Activated naive CD8-positive, alpha-beta T cell treated with anti-CD3 and anti-CD28 coated beads for 36 hours (primary cell): ENCODE measurements at regions not wholly inside any gene's neighbourhood (a gene's known extent, or its start where the extent isn't known, plus 50 kb on each side); places are given as distances from the start of the nearest gene placed in this dataset.

ENCODE experiments used
- DNase-seq: peaks from one replicate; pipeline ENCODE4 v3.0.0; 2021
- H3K27ac Mint-ChIP-seq: one replicate; pipeline ENCODE4 v1.8.0; 2022; ENCODE audit warnings: mild to moderate bottlenecking, moderate library complexity, mixed read lengths
- H3K27me3 Mint-ChIP-seq: one replicate; pipeline ENCODE4 v1.8.0; 2022; ENCODE audit warnings: mild to moderate bottlenecking, mixed read lengths
- H3K36me3 Mint-ChIP-seq: one replicate; pipeline ENCODE4 v1.8.0; 2021; ENCODE audit warnings: mild to moderate bottlenecking, mixed read lengths
- H3K4me1 Mint-ChIP-seq: one replicate; pipeline ENCODE4 v1.8.0; 2021; ENCODE audit warnings: mixed read lengths
- H3K4me3 Mint-ChIP-seq: one replicate; pipeline ENCODE4 v1.8.0; 2022; ENCODE audit warnings: mild to moderate bottlenecking, moderate library complexity, mixed read lengths
- H3K9me3 Mint-ChIP-seq: one replicate; pipeline ENCODE4 v1.8.0; 2022; ENCODE audit warnings: mixed read lengths

DNA sequence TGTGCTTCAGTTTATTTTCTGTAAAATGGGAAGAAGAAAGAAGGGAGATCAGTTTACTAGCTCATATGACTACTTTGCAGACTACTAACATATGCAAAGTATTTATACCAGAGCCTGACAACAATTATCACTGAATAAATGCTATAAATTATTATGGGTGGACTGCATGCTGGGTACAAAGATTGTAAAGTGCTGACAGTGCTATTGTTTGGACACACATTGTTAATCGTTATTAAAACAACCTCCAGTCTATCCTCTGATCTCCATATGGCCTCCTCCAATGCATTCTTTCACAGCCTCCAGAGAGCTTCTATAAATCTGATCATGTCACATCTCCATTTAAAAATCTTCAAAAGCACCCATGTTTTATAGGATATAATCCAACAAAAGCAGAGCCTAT, 90.1 kb upstream of the HS3ST1 start:
- no peaks in the 10 kb centered on the region for H3K4me1 Mint-ChIP-seq
- no peaks in the 10 kb centered on the region for H3K9me3 Mint-ChIP-seq
- H3K27me3 Mint-ChIP-seq, result no peaks in the 10 kb centered on the region
- DNase-seq, result no peak
- H3K36me3 Mint-ChIP-seq, result no peaks in the 10 kb centered on the region
- H3K4me3 Mint-ChIP-seq, result no peak overlapping the region
- no peak overlapping the region for H3K27ac Mint-ChIP-seq

GRCh38 chr4:11514779-11515419, 86.2 kb upstream of the HS3ST1 start:
- Mint-ChIP-seq H3K9me3 (no peaks in the 10 kb centered on the region), H3K4me1 (no peaks in the 10 kb centered on the region), H3K27ac (no peak overlapping the region), H3K27me3 (no peaks in the 10 kb centered on the region), H3K36me3 (no peaks in the 10 kb centered on the region), H3K4me3 (no peak overlapping the region)
- DNase-seq, result no peak

- no peak overlapping the region for H3K27ac Mint-ChIP-seq
- H3K9me3 Mint-ChIP-seq, result no peaks in the 10 kb centered on the region
- DNase-seq, result no peak
- no peaks in the 10 kb centered on the region for H3K4me1 Mint-ChIP-seq
- H3K36me3 Mint-ChIP-seq, result no peaks in the 10 kb centered on the region
- H3K4me3 Mint-ChIP-seq, result no peak overlapping the region
- no peaks in the 10 kb centered on the region for H3K27me3 Mint-ChIP-seq
Observed at GRCh38 chr4:11514003-11514402, 85.3 kb upstream of the HS3ST1 start.

DNA sequence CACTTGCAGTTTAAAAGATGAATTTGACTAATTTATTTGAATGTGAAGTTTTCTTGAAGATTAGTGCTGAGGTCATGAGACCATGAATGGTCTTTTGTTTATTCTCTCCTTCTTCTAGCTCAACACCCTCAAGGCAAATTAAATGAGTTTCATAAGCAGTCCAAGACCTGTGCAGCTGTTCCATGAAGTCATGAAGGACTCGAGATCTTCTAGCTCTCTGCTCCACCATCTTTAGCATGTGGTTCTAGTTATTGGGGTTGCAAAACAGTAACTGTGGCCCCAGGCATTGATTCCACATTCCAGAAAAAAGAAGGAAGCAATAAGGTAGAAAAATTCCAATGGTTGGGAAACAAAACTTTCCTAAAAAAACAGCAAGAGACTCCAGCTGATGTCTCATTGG, 84.2 kb upstream of the HS3ST1 start:
- DNase-seq, result no peak
- no peaks in the 10 kb centered on the region for H3K9me3 Mint-ChIP-seq
- no peak overlapping the region for H3K27ac Mint-ChIP-seq
- H3K36me3 Mint-ChIP-seq, result no peaks in the 10 kb centered on the region
- no peaks in the 10 kb centered on the region for H3K4me1 Mint-ChIP-seq
- H3K27me3 Mint-ChIP-seq, result no peaks in the 10 kb centered on the region
- H3K4me3 Mint-ChIP-seq, result no peak overlapping the region

GRCh38 chr4:11511321-11511720, 82.6 kb upstream of the HS3ST1 start:
- Mint-ChIP-seq H3K9me3 (no peaks in the 10 kb centered on the region), H3K36me3 (no peaks in the 10 kb centered on the region), H3K27ac (no peak overlapping the region), H3K4me1 (no peaks in the 10 kb centered on the region), H3K4me3 (no peak overlapping the region), H3K27me3 (no peaks in the 10 kb centered on the region)
- no peak for DNase-seq

DNA sequence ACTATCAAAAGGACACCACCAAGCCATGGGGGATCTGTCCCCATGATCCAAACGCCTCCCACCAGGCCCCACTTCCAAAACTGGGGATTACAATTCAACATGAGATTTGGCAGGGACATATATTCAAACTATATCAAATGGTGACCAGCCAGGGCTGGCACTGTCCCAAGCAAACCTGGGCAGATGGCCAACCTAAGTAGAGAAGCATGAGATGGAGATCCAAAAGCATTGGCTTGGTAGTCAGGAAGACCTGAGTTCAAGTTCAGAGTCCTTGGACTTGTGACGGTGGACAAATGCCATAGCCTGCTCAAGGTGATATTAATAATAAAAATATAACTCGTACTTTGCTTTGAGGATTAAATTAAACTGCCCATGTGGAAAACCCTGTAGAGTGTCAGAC, 79.2 kb upstream of the HS3ST1 start:
- Mint-ChIP-seq H3K4me3 (no peak overlapping the region), H3K9me3 (no peaks in the 10 kb centered on the region), H3K27me3 (no peaks in the 10 kb centered on the region), H3K36me3 (no peaks in the 10 kb centered on the region), H3K4me1 (peaks cover 10% of the 10 kb centered on the region), H3K27ac (no peak overlapping the region)
- DNase-seq, result no peak

- H3K4me1 Mint-ChIP-seq, result peaks cover 10% of the 10 kb centered on the region
- no peaks in the 10 kb centered on the region for H3K27me3 Mint-ChIP-seq
- H3K27ac Mint-ChIP-seq, result no peak overlapping the region
- no peak overlapping the region for H3K4me3 Mint-ChIP-seq
- H3K9me3 Mint-ChIP-seq, result no peaks in the 10 kb centered on the region
- no peaks in the 10 kb centered on the region for H3K36me3 Mint-ChIP-seq
- no peak for DNase-seq
Observed at GRCh38 chr4:11506194-11506593, 77.5 kb upstream of the HS3ST1 start.

DNA sequence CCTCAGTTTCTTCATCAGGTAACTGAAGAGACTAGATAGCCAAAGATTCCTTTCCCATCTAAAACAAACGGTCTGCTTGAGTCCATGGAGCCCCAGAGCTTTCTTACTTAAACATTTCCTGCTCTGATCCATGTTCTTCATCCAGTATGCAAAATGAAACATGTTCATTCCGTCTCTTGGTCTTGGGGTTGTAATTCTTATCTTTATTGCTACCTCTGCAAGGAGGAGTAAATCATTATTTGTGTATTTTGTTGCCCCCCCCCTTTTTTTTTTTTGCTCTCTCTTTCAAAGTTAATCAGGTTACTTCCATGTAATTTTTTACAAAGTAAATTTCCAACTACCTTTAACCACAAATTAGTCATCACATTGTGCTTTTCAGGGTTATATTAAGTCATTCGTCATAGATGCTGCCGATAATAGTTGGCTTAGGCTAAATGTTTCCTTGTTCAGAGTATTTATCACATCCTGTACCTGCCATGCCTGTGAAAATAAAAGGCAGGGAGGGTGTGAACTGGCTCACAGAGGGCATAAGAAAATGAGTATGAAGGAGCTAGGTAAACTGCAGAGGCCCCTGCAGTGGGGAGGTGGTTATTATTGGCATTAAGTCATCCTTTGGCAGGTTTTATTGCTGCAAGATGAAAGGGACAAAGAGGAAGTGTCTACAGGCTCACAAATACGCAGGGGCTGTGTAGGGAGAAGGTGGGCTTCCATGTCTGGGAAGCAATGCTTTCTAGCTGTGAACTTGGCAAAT, 76.7 kb upstream of the HS3ST1 start:
- Mint-ChIP-seq H3K27me3 (no peaks in the 10 kb centered on the region), H3K4me3 (peak overlapping the region; percentile 11), H3K36me3 (no peaks in the 10 kb centered on the region), H3K9me3 (no peaks in the 10 kb centered on the region), H3K4me1 (peaks cover 10% of the 10 kb centered on the region), H3K27ac (peak overlapping the region; percentile 61)
- DNase-seq, result peak; percentile 8

DNA sequence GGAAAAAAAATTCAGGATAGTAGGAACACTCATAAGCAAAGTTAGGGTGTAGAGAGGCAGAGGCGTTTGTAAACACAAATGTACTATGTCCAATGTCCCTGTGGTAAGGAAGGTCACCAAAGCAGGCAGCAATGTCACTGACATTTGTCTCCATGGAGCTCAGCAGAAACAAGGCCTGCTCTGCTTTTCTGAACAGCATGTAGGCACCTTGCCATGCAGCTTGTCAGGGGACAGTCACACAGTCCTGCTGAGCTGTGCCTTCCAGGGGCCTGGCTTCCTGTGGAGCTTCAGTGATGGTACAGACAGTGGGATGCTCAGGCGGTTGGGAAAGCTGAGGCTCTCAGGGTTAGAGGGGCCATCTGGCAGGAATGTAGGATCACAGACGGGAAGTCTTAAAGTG, 74.5 kb upstream of the HS3ST1 start:
- DNase-seq, result no peak
- Mint-ChIP-seq H3K27ac (no peak overlapping the region), H3K4me3 (no peak overlapping the region), H3K36me3 (no peaks in the 10 kb centered on the region), H3K27me3 (no peaks in the 10 kb centered on the region), H3K4me1 (peaks cover 10% of the 10 kb centered on the region), H3K9me3 (no peaks in the 10 kb centered on the region)

GRCh38 chr4:11497972-11498371, 69.3 kb upstream of the HS3ST1 start:
- H3K27me3 Mint-ChIP-seq, result peaks cover 3% of the 10 kb centered on the region
- no peak overlapping the region for H3K27ac Mint-ChIP-seq
- H3K36me3 Mint-ChIP-seq, result peaks cover 2% of the 10 kb centered on the region
- DNase-seq, result no peak
- H3K9me3 Mint-ChIP-seq, result peaks cover 3% of the 10 kb centered on the region
- H3K4me3 Mint-ChIP-seq, result no peak overlapping the region
- H3K4me1 Mint-ChIP-seq, result peaks cover 7% of the 10 kb centered on the region

DNA sequence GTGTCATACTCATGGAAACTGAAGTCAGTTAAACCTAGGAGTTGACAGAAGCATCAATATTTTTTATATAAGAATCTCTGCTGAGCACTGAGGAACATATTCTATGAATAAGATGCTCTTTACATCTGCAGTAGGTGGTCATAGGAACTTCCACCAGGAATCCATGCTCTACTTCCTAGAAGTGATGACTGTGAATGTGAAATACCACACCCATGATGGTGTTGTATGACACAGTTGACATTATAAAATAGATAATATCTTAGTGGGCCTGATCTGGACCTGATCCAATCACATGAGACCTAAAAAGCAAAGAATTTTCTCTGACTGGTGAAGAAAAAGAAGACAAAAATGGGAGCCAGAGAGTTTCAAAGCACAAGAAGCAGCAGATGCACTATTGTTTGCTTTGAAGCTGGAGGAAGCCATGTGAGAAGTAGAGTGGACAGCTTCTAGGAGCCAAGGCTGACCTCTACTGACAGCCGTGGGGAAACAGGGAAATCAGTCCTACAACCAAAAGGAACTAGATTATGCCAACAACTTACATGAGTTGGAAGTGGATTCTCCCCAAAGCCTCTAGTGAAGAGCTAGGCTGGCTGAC, 68.6 kb upstream of the HS3ST1 start:
- Mint-ChIP-seq H3K27ac (no peak overlapping the region), H3K4me3 (no peak overlapping the region), H3K9me3 (peaks cover 5% of the 10 kb centered on the region), H3K36me3 (peaks cover 2% of the 10 kb centered on the region), H3K27me3 (peaks cover 3% of the 10 kb centered on the region), H3K4me1 (peaks cover 7% of the 10 kb centered on the region)
- no peak for DNase-seq

GRCh38 chr4:11496351-11496829, 67.7 kb upstream of the HS3ST1 start:
- Mint-ChIP-seq H3K9me3 (peaks cover 5% of the 10 kb centered on the region), H3K36me3 (peaks cover 2% of the 10 kb centered on the region)

DNA sequence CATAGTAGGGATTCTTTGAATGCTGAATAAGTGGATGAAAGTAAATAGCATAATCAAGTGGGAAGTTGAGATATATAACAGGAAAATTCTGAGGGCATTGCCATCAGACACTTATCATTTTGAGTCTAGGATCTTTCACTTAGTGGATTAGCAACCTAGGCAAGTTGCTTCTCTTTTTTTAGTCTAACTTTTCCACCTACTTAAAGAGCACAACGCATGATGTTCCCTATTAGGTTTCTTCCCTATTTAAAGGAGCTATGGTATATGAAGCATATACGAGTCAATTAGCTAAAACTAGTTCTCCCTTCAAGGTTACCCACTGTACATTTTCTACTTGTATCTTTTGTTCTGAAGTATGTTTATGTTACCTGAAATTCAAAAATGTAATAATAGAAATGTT, 67.1 kb upstream of the HS3ST1 start:
- DNase-seq, result no peak
- Mint-ChIP-seq H3K4me1 (peaks cover 7% of the 10 kb centered on the region), H3K27me3 (peaks cover 3% of the 10 kb centered on the region), H3K36me3 (peaks cover 2% of the 10 kb centered on the region), H3K27ac (no peak overlapping the region), H3K4me3 (no peak overlapping the region), H3K9me3 (peaks cover 5% of the 10 kb centered on the region)

More at GRCh38 chr4:11496351-11496829, 67.7 kb upstream of the HS3ST1 start:
- Mint-ChIP-seq H3K27me3 (peaks cover 3% of the 10 kb centered on the region), H3K4me1 (peaks cover 7% of the 10 kb centered on the region), H3K4me3 (no peak overlapping the region), H3K27ac (no peak overlapping the region)
- no peak for DNase-seq

DNA sequence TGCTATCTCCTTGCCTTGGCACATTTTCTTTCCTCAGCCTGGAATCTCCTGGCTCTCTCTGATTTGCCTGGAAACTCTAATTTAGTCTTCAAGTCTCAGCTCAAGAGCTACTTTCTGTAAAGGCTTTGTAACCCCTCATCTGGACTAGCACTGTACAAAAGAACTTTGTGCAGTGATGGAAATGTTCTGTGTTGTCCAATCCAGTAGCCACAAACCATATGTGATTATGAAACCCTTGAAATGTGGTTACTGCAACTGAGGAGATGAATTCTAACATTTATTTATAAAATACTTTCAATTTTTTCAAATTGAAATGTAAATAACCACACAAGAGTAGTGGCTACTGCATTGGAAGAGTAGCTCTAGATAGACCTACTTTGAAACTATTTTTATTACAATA, 66.6 kb upstream of the HS3ST1 start:
- no peak overlapping the region for H3K4me3 Mint-ChIP-seq
- H3K9me3 Mint-ChIP-seq, result peaks cover 5% of the 10 kb centered on the region
- DNase-seq, result no peak
- peaks cover 3% of the 10 kb centered on the region for H3K27me3 Mint-ChIP-seq
- no peak overlapping the region for H3K27ac Mint-ChIP-seq
- H3K36me3 Mint-ChIP-seq, result peaks cover 2% of the 10 kb centered on the region
- peaks cover 7% of the 10 kb centered on the region for H3K4me1 Mint-ChIP-seq

GRCh38 chr4:11494232-11494631, 65.5 kb upstream of the HS3ST1 start:
- peaks cover 3% of the 10 kb centered on the region for H3K27me3 Mint-ChIP-seq
- peaks cover 5% of the 10 kb centered on the region for H3K9me3 Mint-ChIP-seq
- H3K27ac Mint-ChIP-seq, result no peak overlapping the region
- peaks cover 2% of the 10 kb centered on the region for H3K36me3 Mint-ChIP-seq
- no peak for DNase-seq
- H3K4me3 Mint-ChIP-seq, result no peak overlapping the region
- H3K4me1 Mint-ChIP-seq, result peaks cover 8% of the 10 kb centered on the region
